ENCODE measurements at regions not wholly inside any gene's neighbourhood (a gene's known extent, or its start where the extent isn't known, plus 50 kb on each side); places are given as distances from the start of the nearest gene placed in this dataset.
"Not testable (repeated sequence)": the region's sequence is repeated elsewhere in the genome, so short reads cannot be mapped to it uniquely, and the experiment has no call there.

DNA sequence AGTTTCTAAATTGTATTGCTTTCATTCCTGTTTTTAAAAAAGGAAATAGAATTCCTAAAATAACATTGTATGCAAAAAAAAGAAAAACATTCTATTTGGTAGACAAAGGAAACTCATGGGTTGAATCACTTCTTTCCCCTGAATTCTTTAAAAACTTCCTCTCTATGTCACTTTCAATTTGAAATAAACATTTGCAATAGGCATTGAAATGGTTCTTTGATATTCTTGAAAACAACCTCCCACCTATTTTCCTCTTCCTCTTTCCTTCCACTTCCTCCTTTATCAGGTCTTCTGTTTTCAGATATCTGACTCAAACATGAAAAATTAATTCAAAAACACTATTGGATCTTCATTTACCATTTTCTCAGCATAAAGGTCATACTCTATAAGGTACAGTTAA lies 442.0 kb upstream of the MEF2C start:
- Histone ChIP-seq H3K9me3 (ENCODE audit: insufficient read depth, low read length) (no peaks in the 10 kb centered on the region), H3K4me3 (ENCODE audit: insufficient read length, low read depth) (no peak overlapping the region), H3K4me1 (ENCODE audit: insufficient read depth, insufficient read length) (no peaks in the 10 kb centered on the region), H3K27me3 (ENCODE audit: insufficient read depth, insufficient read length) (no peaks in the 10 kb centered on the region), H3K9ac (ENCODE audit: insufficient read length, low read depth) (no peak overlapping the region), H3K36me3 (ENCODE audit: insufficient read depth, insufficient read length, low read length) (no peaks in the 10 kb centered on the region)
- no peak for DNase-seq (ENCODE audit: low read depth, low spot score)
- no peak for TF ChIP-seq SUZ12 (IDR thresholded peaks at IDR 0.05; ENCODE audit: extremely low read depth, insufficient read depth, insufficient read length)
- TF ChIP-seq ZNF274 (IDR thresholded peaks at IDR 0.05; ENCODE audit: low read depth, low read length): no peak
- no peak for TF ChIP-seq YY1 (IDR thresholded peaks at IDR 0.05; ENCODE audit: insufficient read depth, insufficient read length)

DNA sequence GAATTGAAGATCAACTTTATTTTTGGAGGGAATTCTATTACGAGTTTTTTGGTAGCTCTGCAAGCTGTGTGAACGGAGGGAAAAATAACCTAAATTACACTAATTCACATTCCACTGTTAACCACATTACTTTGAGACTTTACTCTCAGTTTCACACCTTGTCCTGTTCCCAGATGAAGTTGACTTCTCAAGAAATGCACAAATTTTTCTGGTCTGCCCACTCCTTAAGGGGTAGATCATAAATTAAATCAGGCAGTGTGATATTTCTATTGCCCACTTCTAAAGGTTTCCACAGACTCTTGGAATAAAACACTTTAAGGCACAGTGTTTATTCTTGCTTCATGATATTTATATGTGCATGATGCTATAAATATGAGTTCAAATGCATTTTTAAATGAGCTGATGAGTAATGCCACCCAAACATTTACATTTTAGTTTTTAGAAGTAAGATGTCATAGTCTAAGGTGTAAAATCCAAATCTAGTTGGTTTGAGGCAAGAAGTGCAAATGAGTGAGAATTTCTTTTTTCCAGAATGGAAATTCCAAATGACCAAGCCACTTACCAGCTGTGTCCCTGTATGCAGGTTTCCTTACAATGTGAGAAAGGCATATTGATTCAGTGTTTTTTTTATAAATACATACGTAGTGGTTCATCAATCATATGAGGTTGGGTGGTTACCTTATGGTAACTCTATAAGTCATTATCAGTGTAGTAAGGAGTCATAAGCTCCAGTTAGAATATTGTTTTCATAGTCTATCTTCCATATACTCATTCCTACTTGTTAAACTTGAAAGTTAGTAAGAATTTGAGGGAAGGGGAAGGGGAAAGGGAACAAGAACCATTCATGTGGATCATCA lies 437.7 kb upstream of the MEF2C start:
- Histone ChIP-seq H3K4me3 (ENCODE audit: insufficient read length, low read depth) (no peak overlapping the region), H3K4me1 (ENCODE audit: insufficient read depth, insufficient read length) (no peaks in the 10 kb centered on the region), H3K9ac (ENCODE audit: insufficient read length, low read depth) (no peak overlapping the region), H3K36me3 (ENCODE audit: insufficient read depth, insufficient read length, low read length) (no peaks in the 10 kb centered on the region), H3K9me3 (ENCODE audit: insufficient read depth, low read length) (no peaks in the 10 kb centered on the region), H3K27me3 (ENCODE audit: insufficient read depth, insufficient read length) (no peaks in the 10 kb centered on the region)
- TF ChIP-seq SUZ12 (IDR thresholded peaks at IDR 0.05; ENCODE audit: extremely low read depth, insufficient read depth, insufficient read length): no peak
- no peak for TF ChIP-seq YY1 (IDR thresholded peaks at IDR 0.05; ENCODE audit: insufficient read depth, insufficient read length)
- no peak for TF ChIP-seq ZNF274 (IDR thresholded peaks at IDR 0.05; ENCODE audit: low read depth, low read length)
- DNase-seq (ENCODE audit: low read depth, low spot score): no peak

DNA sequence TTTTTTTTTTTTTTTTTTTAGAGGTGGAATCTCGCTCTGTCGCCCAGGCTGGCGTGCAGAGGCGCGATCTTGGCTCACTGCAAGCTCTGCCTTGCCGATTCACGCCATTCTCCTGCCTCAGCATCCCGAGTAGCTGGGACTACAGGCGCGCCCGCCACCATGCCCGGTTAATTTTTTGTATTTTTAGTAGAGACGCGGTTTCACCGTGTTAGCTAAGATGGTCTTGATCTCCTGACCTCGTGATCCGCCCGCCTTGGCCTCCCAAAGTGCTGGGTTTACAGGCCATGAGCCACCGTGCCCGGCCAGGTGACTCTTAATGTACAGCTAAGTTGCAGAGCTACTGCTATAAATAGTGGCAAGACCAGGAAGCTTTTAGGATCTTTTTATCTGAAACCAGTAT lies 434.9 kb upstream of the MEF2C start:
- not testable (repeated sequence) for DNase-seq (ENCODE audit: low read depth, low spot score); H3K9me3 ChIP-seq (ENCODE audit: insufficient read depth, low read length); H3K36me3 ChIP-seq (ENCODE audit: insufficient read depth, insufficient read length, low read length); H3K4me1 ChIP-seq (ENCODE audit: insufficient read depth, insufficient read length); H3K27me3 ChIP-seq (ENCODE audit: insufficient read depth, insufficient read length); H3K9ac ChIP-seq (ENCODE audit: insufficient read length, low read depth); H3K4me3 ChIP-seq (ENCODE audit: insufficient read length, low read depth)

GRCh38 chr5:89315286-89316100 lies 432.5 kb upstream of the MEF2C start:
- DNase-seq (ENCODE audit: low read depth, low spot score): no peak
- Histone ChIP-seq H3K27me3 (ENCODE audit: insufficient read depth, insufficient read length) (no peaks in the 10 kb centered on the region), H3K9me3 (ENCODE audit: insufficient read depth, low read length) (no peaks in the 10 kb centered on the region), H3K36me3 (ENCODE audit: insufficient read depth, insufficient read length, low read length) (no peaks in the 10 kb centered on the region), H3K4me1 (ENCODE audit: insufficient read depth, insufficient read length) (no peaks in the 10 kb centered on the region), H3K9ac (ENCODE audit: insufficient read length, low read depth) (no peak overlapping the region), H3K4me3 (ENCODE audit: insufficient read length, low read depth) (no peak overlapping the region)
- TF ChIP-seq YY1 (IDR thresholded peaks at IDR 0.05; ENCODE audit: insufficient read depth, insufficient read length): no peak
- TF ChIP-seq ZNF274 (IDR thresholded peaks at IDR 0.05; ENCODE audit: low read depth, low read length): no peak
- no peak for TF ChIP-seq SUZ12 (IDR thresholded peaks at IDR 0.05; ENCODE audit: extremely low read depth, insufficient read depth, insufficient read length)

GRCh38 chr5:89313804-89314588 lies 431.0 kb upstream of the MEF2C start:
- H3K9me3 ChIP-seq (ENCODE audit: insufficient read depth, low read length): no peaks in the 10 kb centered on the region
- no peaks in the 10 kb centered on the region for H3K27me3 ChIP-seq (ENCODE audit: insufficient read depth, insufficient read length)
- H3K4me1 ChIP-seq (ENCODE audit: insufficient read depth, insufficient read length): no peaks in the 10 kb centered on the region
- no peak overlapping the region for H3K4me3 ChIP-seq (ENCODE audit: insufficient read length, low read depth)
- TF ChIP-seq YY1 (IDR thresholded peaks at IDR 0.05; ENCODE audit: insufficient read depth, insufficient read length) (no peak), SUZ12 (IDR thresholded peaks at IDR 0.05; ENCODE audit: extremely low read depth, insufficient read depth, insufficient read length) (no peak), ZNF274 (IDR thresholded peaks at IDR 0.05; ENCODE audit: low read depth, low read length) (no peak)
- H3K9ac ChIP-seq (ENCODE audit: insufficient read length, low read depth): no peak overlapping the region
- no peak for DNase-seq (ENCODE audit: low read depth, low spot score)
- H3K36me3 ChIP-seq (ENCODE audit: insufficient read depth, insufficient read length, low read length): no peaks in the 10 kb centered on the region

DNA sequence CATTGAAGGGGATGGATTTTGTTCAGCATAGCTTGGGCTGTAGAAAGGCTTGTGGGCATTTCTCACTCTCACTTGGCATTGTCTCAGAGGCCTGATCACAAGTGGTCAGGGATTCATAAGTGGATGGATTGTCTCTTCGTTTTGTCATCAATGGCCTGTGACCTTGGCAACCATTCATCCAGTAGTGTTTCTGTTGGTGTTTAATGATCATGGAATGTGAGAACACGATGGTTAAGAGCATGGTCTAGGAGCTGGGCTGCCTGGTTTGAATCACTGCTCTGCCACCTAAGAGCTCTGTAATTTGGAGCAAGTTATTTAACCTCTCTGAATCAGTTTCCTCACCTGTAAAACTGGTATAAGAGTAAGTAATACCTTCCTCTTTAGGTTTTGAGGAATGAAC lies 430.1 kb upstream of the MEF2C start:
- H3K9ac ChIP-seq (ENCODE audit: insufficient read length, low read depth): no peak overlapping the region
- H3K36me3 ChIP-seq (ENCODE audit: insufficient read depth, insufficient read length, low read length): no peaks in the 10 kb centered on the region
- H3K4me3 ChIP-seq (ENCODE audit: insufficient read length, low read depth): no peak overlapping the region
- TF ChIP-seq YY1 (IDR thresholded peaks at IDR 0.05; ENCODE audit: insufficient read depth, insufficient read length): no peak
- TF ChIP-seq ZNF274 (IDR thresholded peaks at IDR 0.05; ENCODE audit: low read depth, low read length): no peak
- no peak for TF ChIP-seq SUZ12 (IDR thresholded peaks at IDR 0.05; ENCODE audit: extremely low read depth, insufficient read depth, insufficient read length)
- H3K9me3 ChIP-seq (ENCODE audit: insufficient read depth, low read length): no peaks in the 10 kb centered on the region
- no peaks in the 10 kb centered on the region for H3K4me1 ChIP-seq (ENCODE audit: insufficient read depth, insufficient read length)
- no peaks in the 10 kb centered on the region for H3K27me3 ChIP-seq (ENCODE audit: insufficient read depth, insufficient read length)
- DNase-seq (ENCODE audit: low read depth, low spot score): no peak

- DNase-seq (ENCODE audit: low read depth, low spot score): no peak
- no peaks in the 10 kb centered on the region for H3K4me1 ChIP-seq (ENCODE audit: insufficient read depth, insufficient read length)
- no peak overlapping the region for H3K9ac ChIP-seq (ENCODE audit: insufficient read length, low read depth)
- H3K27me3 ChIP-seq (ENCODE audit: insufficient read depth, insufficient read length): no peaks in the 10 kb centered on the region
- H3K4me3 ChIP-seq (ENCODE audit: insufficient read length, low read depth): no peak overlapping the region
- H3K36me3 ChIP-seq (ENCODE audit: insufficient read depth, insufficient read length, low read length): no peaks in the 10 kb centered on the region
- TF ChIP-seq YY1 (IDR thresholded peaks at IDR 0.05; ENCODE audit: insufficient read depth, insufficient read length): no peak
- TF ChIP-seq ZNF274 (IDR thresholded peaks at IDR 0.05; ENCODE audit: low read depth, low read length): no peak
- TF ChIP-seq SUZ12 (IDR thresholded peaks at IDR 0.05; ENCODE audit: extremely low read depth, insufficient read depth, insufficient read length): no peak
- no peaks in the 10 kb centered on the region for H3K9me3 ChIP-seq (ENCODE audit: insufficient read depth, low read length)
Measured at GRCh38 chr5:89309268-89309667, 426.3 kb upstream of the MEF2C start.

Measured in NT2/D1 (cell line).